Mammary epithelial cell (primary cell): ENCODE measurements at regions not wholly inside any gene's neighbourhood (a gene's known extent, or its start where the extent isn't known, plus 50 kb on each side); places are given as distances from the start of the nearest gene placed in this dataset.

Experiments
- CTCF ChIP-seq, 2 donors: IDR thresholded peaks in 1 of 2; conservative IDR thresholded peaks in 1 of 2; 2 replicates each; pipeline ENCODE4 v1.5.1; 2011 to 2012; ENCODE audit warnings: inconsistent platforms in 2 of 2, low read length in 2 of 2, mild to moderate bottlenecking in 2 of 2, control low read depth in 1 of 2, low read depth in 1 of 2; ENCODE audit not compliant: insufficient read depth in 1 of 2; ENCODE audit errors: extremely low read depth in 1 of 2
- EZH2 ChIP-seq: IDR thresholded peaks from 2 replicates; pipeline ENCODE4 v1.6.1; 2012; ENCODE audit warnings: low read length, inconsistent platforms, borderline replicate concordance

DNA sequence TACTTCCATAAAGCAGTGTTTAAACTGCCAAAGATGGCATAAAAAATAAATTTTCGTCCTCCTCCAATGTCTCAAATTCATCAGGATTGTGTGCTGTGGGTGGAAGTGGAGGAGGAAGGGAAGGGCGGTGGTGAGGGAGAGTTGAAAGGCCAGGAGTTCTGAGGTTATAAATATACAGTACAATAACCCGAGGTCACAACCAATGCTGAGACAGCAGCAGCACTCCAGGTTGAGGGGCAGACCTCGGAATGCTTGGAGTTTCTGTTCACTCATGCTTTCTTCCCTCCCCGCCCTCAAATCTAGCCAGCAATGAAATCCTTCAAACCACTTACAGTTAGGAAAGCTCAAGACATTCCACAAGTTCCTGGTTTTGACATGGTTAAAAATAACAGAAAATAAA, 134.0 kb upstream of the SMAD1 start:
- no peak for TF ChIP-seq CTCF (conservative IDR thresholded peaks at IDR 0.05 in 1 of 2, IDR thresholded peaks at IDR 0.05 in 1 of 2; ENCODE audit: extremely low read depth in 1 of 2, insufficient read depth in 1 of 2, low read depth in 1 of 2, low read length in 2 of 2)
- TF ChIP-seq EZH2, result no peak
